Pulmonary artery endothelial cell (primary cell): ENCODE measurements at regions not wholly inside any gene's neighbourhood (a gene's known extent, or its start where the extent isn't known, plus 50 kb on each side); places are given as distances from the start of the nearest gene placed in this dataset.
"Not testable (repeated sequence)": the region's sequence is repeated elsewhere in the genome, so short reads cannot be mapped to it uniquely, and the experiment has no call there.

Experiments used
- DNase-seq: peaks from one replicate; pipeline ENCODE4 v3.0.0-alpha.2; 2011; ENCODE audit warnings: low read depth, low spot score

DNA sequence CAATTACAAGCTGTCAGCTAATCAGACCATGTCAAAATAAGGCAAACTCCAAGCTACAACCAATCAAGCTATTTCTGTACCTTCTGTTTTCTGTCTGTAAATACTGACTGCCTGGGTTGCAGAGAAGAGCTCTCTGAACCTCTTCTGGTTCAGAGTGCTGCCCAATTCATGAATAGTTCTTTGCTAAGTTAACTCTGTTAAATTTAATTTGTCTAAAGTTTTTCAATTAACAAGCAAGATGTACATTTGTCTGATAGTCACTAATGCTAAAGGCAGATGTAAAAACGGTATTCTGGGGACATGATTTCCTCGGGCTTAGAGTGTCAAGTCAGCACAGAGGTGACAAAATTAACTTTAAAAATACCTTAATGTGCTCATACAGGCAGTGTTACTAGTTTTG, 408.3 kb upstream of the CLINT1 start:
- no peak for DNase-seq

DNA sequence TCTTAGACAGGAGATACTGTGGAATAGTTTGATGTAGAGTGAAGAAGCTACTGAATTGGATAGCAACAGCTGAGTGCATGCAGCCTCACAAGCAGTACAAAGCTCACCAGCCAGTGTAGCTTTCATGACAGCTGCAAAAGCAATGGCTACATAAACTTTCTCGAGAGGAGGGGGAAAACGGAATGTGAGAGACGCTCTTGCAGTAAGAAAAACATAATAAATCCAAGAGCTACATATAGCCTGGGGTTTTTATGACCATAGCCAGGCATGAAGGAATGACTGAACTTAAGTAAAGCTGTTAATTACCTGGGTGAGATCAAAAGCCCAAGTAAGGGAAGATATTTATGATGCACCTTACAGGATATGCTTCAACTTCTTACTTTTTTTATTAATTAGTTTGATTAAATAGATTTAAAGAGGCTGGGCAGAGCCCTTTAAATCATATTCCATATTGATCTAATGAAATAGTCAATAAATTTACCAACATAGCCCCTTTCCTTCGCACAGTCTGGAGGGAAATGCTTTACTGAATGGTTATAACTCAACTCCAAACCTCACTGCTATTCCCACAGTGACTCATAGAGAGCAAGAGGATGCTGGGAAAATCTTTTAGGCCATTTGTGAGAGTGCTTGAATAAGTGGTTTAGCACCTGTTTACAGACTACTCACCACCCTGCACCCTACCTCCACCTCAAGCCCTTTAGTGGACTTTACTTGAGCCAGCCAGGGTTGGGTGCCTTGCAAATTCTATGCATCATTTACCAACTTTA, 407.2 kb upstream of the CLINT1 start:
- no peak for DNase-seq

DNA sequence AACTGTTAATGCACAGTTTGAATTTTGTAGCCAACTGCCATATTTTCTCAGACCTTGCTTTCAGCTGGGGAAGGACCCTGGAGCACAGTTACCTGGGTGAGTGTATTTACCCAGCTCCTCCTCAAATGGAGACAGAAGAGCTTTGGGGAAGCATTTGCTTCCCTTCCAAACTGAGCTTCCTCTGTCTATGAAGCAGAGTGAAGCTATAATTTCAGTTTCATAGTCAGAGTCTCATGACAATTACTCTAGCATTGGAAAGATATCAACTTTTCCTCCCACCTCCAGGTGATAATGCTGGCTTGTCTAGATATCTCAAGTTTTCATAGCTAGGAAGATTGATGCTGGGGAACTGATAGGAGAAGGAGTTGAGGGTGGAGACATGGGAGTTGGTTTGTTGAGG, 406.4 kb upstream of the CLINT1 start:
- no peak for DNase-seq

DNA sequence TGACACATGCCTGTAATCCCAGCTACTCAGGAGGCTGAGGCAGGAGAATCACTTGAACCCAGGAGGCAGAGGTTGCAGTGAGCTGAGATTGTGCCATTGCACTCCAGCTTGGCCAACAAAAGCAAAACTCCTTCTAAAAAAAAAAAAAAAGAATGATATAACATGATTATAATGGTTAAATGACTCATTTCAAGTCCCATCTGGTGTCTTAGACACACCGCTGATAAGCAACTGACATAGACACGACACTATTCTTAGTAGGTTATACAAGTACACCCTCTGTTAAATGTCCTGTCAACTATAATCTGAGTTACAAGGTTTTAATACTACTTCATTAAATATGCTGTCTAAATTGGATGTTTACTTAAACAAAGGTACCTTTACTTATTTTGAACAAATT, 405.3 kb upstream of the CLINT1 start:
- no peak for DNase-seq

DNA sequence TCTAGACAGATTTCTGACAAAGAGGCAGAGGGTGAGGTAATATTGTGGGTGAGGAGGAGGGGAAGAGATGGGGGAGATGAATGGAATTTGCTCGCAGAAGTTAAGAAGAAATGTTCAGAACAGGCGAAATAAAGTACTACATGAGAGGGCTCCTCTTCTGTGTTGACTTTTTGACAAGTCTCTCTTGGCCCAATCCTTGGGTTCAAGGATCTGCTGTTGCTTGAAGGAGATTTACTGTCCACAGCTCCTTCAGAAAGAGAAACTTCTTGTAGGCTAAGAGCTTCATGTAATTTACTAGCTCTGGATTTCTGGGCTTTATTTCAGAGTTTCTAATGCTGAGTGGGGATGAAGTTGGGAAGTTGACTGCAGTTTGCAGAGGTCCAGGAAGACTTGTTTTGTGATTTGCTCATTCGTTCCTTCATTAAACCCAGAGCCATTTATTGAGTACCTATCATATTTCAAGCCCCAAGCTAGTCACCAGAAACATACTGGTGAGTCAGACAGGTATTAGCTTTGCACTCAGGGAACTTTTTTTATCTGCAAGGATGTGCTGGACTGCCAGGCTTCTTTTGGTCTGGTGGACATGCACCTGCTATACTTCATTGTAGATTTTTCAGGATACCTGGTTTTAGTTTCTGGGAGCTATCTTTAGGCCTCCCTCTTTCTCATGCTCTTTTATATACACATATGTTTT, 402.9 kb upstream of the CLINT1 start:
- no peak for DNase-seq

DNA sequence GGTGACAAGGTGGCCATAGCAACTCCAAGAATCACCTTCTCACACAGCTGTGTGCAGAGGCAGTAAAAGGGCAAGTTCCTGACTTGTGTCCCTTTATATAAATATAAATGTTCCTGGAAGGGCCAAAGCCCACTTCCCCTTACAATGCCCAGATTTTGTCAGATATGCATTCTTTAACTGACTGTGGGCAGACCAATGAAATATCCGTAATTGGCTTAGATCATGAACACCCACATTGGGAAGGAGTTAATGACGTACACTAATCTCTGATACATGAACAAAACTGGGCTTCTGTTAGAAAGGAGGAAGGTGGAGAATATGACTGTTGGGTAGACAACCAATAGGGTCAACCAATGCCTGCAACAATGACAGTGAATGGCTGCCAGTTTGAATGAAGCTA, 397.2 kb upstream of the CLINT1 start:
- no peak for DNase-seq

DNA sequence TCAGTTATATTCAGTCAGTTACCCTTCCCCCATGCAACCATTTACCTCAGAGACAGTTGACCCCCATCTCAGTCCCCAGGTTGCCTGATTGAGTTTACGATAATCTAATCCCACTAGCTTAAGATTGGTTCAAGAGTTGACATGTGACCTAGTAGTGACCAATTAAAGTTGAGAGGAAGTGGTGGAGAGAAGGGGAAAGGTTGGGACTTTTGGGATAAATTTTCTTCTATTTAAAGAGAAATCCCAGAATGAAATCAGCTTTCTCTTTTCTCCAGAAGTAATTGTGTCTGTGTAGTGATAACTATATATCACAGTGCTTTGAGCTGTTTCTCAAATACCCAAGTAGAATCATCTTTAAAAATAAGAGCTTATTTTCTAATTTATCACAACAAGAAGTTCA, 396.7 kb upstream of the CLINT1 start:
- no peak for DNase-seq

DNA sequence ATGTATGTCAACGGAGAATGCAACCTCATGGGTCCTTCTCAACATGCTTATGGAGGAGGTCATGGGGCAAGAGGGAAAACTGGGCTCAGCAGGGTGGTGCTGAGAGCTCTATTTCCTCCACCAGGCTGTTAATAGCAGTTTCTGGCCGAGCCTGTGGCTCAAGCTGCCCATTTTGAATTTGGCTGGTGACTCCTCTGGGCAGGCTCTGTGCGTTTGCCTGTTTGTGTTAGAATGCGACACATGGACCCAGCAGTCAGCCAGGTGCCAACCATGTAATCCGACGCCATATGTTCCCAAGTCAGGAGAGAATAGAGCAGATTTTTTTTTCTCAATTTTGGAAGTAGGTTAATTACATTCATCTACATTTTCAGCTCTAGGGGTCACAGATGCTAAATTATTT, 387.7 kb upstream of the CLINT1 start:
- no peak for DNase-seq

DNA sequence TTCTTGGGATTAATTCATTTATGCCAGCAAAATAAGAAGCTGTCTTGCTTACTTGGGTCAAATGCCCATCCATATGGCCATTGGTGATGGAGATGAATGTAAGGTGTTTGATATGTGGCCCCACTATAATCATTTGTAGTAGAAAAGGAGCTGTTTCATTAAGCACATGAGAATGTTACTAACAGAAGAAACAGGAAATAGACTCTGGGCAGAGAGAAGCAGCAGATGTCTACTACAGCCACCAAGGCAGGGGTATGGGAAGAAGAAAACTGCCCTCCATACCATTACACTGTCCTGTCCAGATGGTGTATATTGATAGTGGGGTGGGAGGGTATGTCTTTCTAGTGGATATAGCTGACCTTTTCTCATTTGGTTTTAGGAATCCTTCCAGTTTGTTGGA, 386.6 kb upstream of the CLINT1 start:
- no peak for DNase-seq

DNA sequence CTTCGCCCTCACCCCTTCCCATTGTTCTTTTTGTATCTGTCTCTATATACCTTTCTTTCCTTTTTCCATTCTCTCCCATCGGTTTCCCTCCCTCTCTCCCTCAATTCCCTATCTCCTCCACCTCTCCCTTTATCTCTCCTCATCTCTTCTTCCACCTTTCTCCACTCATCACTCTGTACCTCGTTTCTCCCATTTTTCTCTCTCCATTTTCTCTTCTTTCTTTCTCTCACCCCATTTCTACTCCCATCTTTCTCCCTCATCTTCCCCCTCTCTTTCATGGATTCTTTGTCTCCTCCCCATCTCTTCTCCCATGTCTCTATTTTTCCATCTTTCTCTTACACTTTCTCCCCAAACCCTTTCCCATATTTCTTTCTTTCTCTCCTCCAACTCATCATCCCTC, 385.9 kb upstream of the CLINT1 start:
- DNase-seq = no peak

DNA sequence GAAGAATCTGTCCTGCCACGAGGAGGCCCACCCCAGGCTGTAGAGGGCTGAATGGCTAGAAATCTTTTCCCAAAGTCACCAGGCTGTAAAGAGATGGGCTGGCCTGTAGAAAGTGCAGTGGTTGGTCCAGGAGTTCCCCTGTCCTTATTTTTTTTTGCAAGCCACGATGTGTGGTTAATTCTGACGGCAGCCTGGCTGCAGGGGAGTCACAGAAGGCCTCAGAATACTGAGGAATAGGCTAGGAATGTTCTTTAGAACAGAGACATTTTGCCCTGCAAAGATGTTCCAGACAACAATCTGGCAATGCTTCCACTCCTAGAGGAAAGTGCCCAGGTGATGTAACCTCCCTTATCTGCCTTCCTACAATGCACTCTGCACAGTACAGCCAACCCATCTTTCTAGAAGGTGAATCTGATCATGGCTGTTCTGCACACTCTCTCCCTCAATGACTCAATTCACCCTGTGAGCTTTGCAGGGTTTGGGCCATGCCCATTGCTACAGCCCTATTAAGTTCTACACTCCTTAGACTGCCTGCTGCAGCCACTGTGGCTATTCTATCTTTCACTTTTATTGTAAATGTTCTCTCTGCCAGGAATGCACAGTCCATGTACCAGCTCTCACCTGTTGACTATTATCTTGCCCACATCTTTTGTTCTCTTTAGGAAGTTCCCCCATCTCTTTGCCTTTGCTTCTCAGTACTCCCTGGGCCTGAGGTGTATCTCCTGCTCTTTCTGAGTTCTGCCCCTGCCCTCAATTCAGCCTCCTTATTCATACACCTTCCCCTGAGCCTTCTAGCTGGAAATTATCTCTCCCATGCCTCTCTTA, 377.8 kb upstream of the CLINT1 start:
- DNase-seq = no peak

DNA sequence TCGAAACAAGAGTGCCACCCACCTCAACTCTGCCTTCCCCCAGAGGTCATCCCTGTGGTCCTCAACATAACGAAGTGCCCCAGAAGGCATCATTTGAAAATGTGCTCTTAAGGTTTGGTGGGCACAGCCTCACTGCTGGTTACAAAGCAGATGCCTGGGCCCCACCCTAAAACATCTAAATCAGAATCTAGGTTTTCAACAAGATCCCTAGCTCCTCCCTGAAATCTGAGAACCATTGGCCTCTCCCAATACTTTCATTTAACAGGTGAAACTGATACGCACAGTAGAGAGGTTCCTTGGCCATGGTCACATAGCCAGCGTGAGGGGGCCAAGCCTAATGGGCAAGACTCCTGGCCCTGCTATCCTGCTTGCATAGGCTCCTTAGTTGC, 376.2 kb upstream of the CLINT1 start:
- no peak for DNase-seq

DNA sequence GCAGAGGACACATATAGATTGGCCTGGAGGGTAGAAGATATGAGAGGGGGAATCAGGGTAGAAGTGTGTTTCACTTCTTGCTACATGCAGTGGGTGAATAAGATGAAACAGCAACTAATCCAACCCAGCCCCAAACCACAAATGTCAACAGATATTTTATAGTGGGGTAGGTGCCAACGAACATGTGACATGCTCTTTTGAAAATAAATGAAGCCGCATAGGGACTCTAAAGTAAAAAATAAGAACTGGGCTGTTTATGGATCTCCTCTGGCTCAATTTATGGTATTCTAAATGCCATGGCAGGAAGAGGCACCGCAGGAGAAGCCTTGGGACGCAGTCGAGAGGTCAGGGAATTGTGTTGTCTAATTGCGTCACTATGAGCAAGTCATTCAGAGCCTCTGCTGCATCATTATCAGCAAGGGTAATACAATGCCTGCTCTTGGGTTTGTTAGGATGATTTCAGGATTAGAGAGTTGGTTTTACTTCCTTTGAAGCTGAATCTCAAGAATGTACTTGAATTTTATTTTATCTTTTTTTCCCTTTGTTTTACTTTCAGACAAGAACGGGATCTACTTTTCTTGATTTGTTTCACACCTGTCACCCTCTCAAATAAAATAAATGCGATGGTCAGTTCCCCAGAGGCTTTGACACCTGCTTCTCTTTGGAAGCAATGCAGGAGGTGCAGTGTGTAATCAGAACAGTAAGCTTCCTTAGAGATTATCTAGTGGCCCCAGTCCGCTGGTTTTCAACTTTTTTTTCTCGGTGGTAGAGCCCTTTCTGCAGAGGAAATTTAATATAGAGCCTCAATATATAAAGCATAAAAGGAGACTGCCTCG, 375.6 kb upstream of the CLINT1 start:
- DNase-seq = no peak

DNA sequence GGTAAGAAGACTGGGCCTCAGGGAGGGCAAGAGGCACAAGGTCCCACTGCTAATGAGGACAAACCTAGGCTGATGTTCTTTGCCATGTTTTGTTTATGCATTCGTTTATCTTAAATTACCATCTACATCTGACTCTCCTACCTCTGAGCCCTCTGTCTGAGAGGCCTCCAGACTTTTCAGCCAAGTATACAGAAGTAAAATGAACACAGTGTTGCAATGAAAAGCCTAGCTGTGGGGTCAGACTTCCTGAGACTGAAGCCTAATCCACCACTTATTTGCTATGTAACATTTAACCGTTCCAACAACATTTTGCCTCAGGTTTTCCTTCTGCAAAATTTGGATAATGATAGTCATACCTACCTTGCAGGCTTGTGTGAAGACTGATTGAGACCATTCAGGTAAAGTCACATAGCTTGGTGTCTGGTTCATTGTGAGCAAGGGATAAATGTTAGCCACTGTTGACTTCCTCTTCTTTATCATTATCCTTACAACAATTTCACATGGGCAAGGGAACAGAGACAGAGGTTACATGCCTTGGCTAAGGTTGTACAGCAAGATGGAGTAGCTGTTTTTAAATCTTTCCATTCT, 374.9 kb upstream of the CLINT1 start:
- DNase-seq = no peak

DNA sequence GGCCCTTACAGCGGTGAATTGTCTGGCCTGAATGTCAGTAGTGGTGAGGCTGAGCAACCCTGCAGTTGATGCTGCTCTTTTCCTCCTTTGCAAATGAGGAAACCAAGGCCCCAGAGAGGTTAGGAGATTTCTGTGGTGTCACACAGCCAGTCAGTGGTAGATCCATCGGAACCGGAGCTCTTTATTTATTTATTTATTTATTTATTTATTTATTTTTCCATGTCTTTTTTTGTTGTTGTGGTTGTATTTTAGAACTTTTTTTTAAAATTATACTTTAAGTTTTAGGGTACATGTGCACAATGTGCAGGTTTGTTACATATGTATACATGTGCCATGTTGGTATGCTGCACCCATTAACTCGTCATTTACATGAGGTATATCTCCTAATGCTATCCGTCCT, 368.4 kb upstream of the CLINT1 start:
- DNase-seq = not testable (repeated sequence)

DNA sequence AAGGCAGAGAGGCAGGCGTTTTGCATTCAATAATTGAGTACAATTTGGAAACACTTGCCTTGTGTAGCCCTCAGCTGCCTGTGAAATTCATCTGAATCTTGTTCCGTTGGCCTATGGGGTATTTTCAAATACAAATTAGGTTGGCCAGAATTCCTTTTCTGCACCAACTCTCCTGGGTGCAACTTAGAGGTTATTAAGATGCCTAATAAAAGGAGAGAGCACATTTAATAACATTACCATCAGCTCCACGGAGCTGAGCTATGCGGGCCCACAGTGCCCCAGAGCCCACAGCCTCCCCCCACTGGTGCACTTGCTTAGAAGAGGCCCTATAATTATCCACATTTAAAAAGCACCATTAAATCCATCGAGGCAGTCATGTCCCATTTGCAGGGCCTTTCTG, 367.6 kb upstream of the CLINT1 start:
- no peak for DNase-seq

DNA sequence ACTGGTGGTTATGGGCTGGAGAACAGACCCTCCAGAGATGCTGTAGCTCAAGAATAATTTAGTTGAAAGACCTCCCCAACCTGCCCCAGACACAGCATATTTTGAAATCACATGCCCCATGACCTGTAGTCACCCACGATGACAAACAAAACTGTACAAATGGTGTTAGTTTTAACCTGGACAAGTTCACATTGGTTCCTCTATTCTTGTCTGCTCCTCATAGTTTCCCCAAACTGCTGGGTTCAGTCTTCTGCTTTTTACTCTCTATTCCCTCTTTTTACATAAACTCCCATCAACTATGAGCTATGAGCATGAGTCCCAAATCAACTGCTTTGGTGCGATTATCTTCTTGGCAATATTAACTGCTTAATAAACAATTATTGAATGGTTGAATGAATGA, 365.3 kb upstream of the CLINT1 start:
- DNase-seq = no peak

DNA sequence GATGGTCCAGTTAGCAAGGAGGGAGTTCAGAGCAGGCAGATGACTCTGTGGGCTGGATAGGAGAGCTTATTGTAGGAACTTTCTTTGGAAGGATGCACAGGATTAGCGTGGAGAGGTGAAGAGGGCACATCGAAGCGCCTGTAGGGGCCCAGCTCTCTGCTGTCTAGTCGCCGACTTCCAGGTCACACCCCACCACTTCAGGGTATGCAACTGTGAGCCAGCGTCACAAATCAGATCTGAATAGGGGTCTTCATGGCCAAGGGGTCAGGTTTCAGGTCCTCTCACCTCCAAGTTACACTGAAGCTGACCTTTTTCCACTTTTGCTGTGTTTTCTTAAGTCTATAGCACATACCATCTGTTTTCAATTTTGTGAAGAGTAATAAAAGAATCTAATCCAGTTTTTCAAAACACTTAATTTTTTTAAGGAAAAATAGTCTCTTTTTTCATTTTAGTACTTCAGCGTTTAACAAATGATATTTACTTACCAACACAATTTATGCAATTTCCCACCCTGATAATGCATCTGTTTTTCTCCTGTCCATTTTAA, 364.2 kb upstream of the CLINT1 start:
- DNase-seq = no peak

DNA sequence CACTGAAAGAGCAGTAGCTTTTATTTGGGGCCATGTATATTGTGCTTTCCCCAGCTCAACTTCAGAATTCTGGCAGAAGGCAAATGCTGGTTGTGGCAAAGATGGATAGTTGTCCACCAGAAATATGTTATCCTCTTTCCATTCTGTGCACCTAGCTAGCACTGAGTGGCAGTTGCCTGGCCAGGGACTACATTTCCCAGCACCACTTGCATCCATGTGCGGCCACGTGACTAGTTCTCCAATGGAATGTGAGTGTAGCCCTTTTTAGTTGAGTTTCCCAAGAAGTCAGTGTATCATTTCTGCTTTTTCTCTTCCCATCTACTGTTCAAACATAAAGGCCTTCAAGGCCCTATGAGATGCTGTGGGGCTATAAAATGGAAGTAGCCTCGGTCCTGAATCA, 354.0 kb upstream of the CLINT1 start:
- DNase-seq = no peak

DNA sequence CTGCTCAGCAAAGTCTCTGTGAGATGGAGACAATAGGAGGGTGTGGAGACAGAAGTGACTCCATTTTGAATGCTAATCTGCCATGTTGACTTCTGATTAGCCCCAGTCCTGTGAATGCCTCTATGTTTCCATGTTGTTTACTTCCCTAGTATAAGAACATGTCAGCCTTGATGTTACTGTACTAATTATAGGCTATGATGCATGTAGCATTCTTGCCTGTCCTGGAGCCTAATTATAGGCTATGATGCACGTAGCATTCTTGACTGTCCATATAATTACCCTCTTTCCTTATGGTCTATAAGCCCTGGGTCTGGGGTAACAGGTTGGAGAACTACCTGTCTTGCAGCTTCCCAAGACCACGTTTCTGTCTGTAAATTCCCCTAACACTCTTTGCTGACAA, 353.3 kb upstream of the CLINT1 start:
- no peak for DNase-seq
